Uterus (tissue), 3 donors: ENCODE measurements at regions not wholly inside any gene's neighbourhood (a gene's known extent, or its start where the extent isn't known, plus 50 kb on each side); places are given as distances from the start of the nearest gene placed in this dataset.

Experiments used
- DNase-seq, 2 donors: peaks; one replicate each; pipeline ENCODE4 v3.0.0-alpha.2; 2019 to 2020
- H3K27ac ChIP-seq, 2 donors: fragments of 200-600 bp; sonication (generic); 1 replicate in 1 of 2; 2 replicates in 1 of 2; pipeline ENCODE4 v1.5.1; 2016 to 2018
- H3K27me3 ChIP-seq, 2 donors: fragments of 200-600 bp; sonication (generic); one replicate each; pipeline ENCODE4 v1.5.1; 2018 to 2019; ENCODE audit warnings: control low read depth in 1 of 2
- H3K36me3 ChIP-seq, 2 donors: fragments of 200-600 bp; sonication (generic); one replicate each; pipeline ENCODE4 v1.5.1; 2019; ENCODE audit warnings: control low read depth in 1 of 2
- H3K4me1 ChIP-seq, 2 donors: fragments of 200-600 bp; sonication (generic); one replicate each; pipeline ENCODE4 v1.5.1; 2018 to 2019; ENCODE audit warnings: control low read depth in 1 of 2
- H3K4me3 ChIP-seq, 2 donors: fragments of 200-600 bp; sonication (generic); 1 replicate in 1 of 2; 2 replicates in 1 of 2; pipeline ENCODE4 v1.5.1; 2018 to 2019; ENCODE audit warnings: mild to moderate bottlenecking in 1 of 2
- H3K9me3 ChIP-seq, 2 donors: fragments of 200-600 bp; sonication (generic); one replicate each; pipeline ENCODE4 v1.5.1; 2019; ENCODE audit warnings: control low read depth in 1 of 2
- CTCF ChIP-seq, 4 experiments: fragments of 200-600 bp in 2 of 4; fragments of 450-650 bp in 2 of 4; sonication (generic) in 2 of 4; IDR thresholded peaks; one replicate each; pipeline ENCODE4 v1.5.1; 2016 to 2019; ENCODE audit warnings: antibody characterized with exemption in 4 of 4, mild to moderate bottlenecking in 2 of 4, moderate library complexity in 1 of 4
- POLR2A ChIP-seq, 2 donors: fragments of 450-650 bp; IDR thresholded peaks; one replicate each; pipeline ENCODE4 v1.6.1; 2016; ENCODE audit warnings: antibody characterized with exemption in 2 of 2, mild to moderate bottlenecking in 1 of 2, moderate library complexity in 1 of 2
- intact Hi-C: fragments of 100-400 bp; cut with DNase I; formaldehyde crosslinking; loops from one replicate; pipeline ENCODE4 v1.15.1; 2023; ENCODE audit warnings: low total_unique reads
- donor health status: DM: yes; HTN: yes; CAD: no.

GRCh38 chr4:33270403-33270802 is 2550.2 kb downstream of the PCDH7 start:
- no peak overlapping the region for H3K4me3 ChIP-seq
- DNase-seq, result no peak
- no peaks in the 10 kb centered on the region for H3K36me3 ChIP-seq
- no peaks in the 10 kb centered on the region for H3K4me1 ChIP-seq
- H3K27ac ChIP-seq, result no peak overlapping the region
- no peaks in the 10 kb centered on the region for H3K9me3 ChIP-seq
- H3K27me3 ChIP-seq, result no peaks in the 10 kb centered on the region
- no peak for TF ChIP-seq POLR2A (IDR thresholded peaks at IDR 0.05)
- no peak for TF ChIP-seq CTCF (IDR thresholded peaks at IDR 0.05)
- intact Hi-C loops, result no loop called here

- H3K4me1 ChIP-seq, result no peaks in the 10 kb centered on the region
- no peaks in the 10 kb centered on the region for H3K27me3 ChIP-seq
- no peaks in the 10 kb centered on the region for H3K9me3 ChIP-seq
- H3K36me3 ChIP-seq, result no peaks in the 10 kb centered on the region
- TF ChIP-seq CTCF (IDR thresholded peaks at IDR 0.05) (no peak), POLR2A (IDR thresholded peaks at IDR 0.05) (no peak)
- intact Hi-C loops, result no loop called here
- H3K27ac ChIP-seq, result no peak overlapping the region
- no peak for DNase-seq
- no peak overlapping the region for H3K4me3 ChIP-seq
These were observed 2552.6 kb downstream of the PCDH7 start for GRCh38 chr4:33272722-33273121.

GRCh38 chr4:33283818-33284217 is 2563.6 kb downstream of the PCDH7 start:
- no peak for DNase-seq
- Histone ChIP-seq H3K4me1 (no peaks in the 10 kb centered on the region), H3K4me3 (no peak overlapping the region), H3K27ac (no peak overlapping the region), H3K27me3 (no peaks in the 10 kb centered on the region), H3K36me3 (no peaks in the 10 kb centered on the region), H3K9me3 (no peaks in the 10 kb centered on the region)
- intact Hi-C loops, result no loop called here
- TF ChIP-seq POLR2A (IDR thresholded peaks at IDR 0.05) (no peak), CTCF (IDR thresholded peaks at IDR 0.05) (no peak)

GRCh38 chr4:33296876-33297455 is 2576.8 kb downstream of the PCDH7 start:
- no peaks in the 10 kb centered on the region for H3K9me3 ChIP-seq
- H3K4me3 ChIP-seq, result no peak overlapping the region
- no peaks in the 10 kb centered on the region for H3K36me3 ChIP-seq
- no peak for TF ChIP-seq POLR2A (IDR thresholded peaks at IDR 0.05)
- TF ChIP-seq CTCF (IDR thresholded peaks at IDR 0.05), result no peak
- DNase-seq, result no peak
- no peaks in the 10 kb centered on the region for H3K27me3 ChIP-seq
- H3K27ac ChIP-seq, result no peak overlapping the region
- intact Hi-C loops, result no loop called here
- H3K4me1 ChIP-seq, result no peaks in the 10 kb centered on the region

- TF ChIP-seq CTCF (IDR thresholded peaks at IDR 0.05), result no peak
- TF ChIP-seq POLR2A (IDR thresholded peaks at IDR 0.05), result no peak
- H3K27me3 ChIP-seq, result no peaks in the 10 kb centered on the region
- H3K36me3 ChIP-seq, result no peaks in the 10 kb centered on the region
- intact Hi-C loops, result no loop called here
- no peak for DNase-seq
- no peak overlapping the region for H3K27ac ChIP-seq
- H3K4me3 ChIP-seq, result no peak overlapping the region
- no peaks in the 10 kb centered on the region for H3K4me1 ChIP-seq
- no peaks in the 10 kb centered on the region for H3K9me3 ChIP-seq
These were observed 2582.2 kb downstream of the PCDH7 start for GRCh38 chr4:33302321-33302720.
